BLaER1 (cell line): ENCODE measurements at regions not wholly inside any gene's neighbourhood (a gene's known extent, or its start where the extent isn't known, plus 50 kb on each side); places are given as distances from the start of the nearest gene placed in this dataset.

Source experiments
- H3K27ac ChIP-seq: shearing (Covaris generic); formaldehyde crosslinking; 2 replicates; pipeline ENCODE4 v1.8.1; 2022
- H3K27me3 ChIP-seq: shearing (Covaris generic); formaldehyde crosslinking; 2 replicates; pipeline ENCODE4 v1.8.1; 2022
- H3K36me3 ChIP-seq: shearing (Covaris generic); formaldehyde crosslinking; 2 replicates; pipeline ENCODE4 v1.8.1; 2022
- H3K4me1 ChIP-seq: shearing (Covaris generic); formaldehyde crosslinking; 2 replicates; pipeline ENCODE4 v1.8.1; 2022
- H3K4me2 ChIP-seq: shearing (Covaris generic); formaldehyde crosslinking; 2 replicates; pipeline ENCODE4 v1.8.1; 2022
- H3K4me3 ChIP-seq: shearing (Covaris generic); formaldehyde crosslinking; 2 replicates; pipeline ENCODE4 v1.8.1; 2022
- H3K9ac ChIP-seq: shearing (Covaris generic); formaldehyde crosslinking; 2 replicates; pipeline ENCODE4 v1.8.1; 2022
- H3K9me3 ChIP-seq: shearing (Covaris generic); formaldehyde crosslinking; 2 replicates; pipeline ENCODE4 v1.8.1; 2022
- H4K20me1 ChIP-seq: shearing (Covaris generic); formaldehyde crosslinking; 2 replicates; pipeline ENCODE4 v1.8.1; 2022
- Cebpa-rat ChIP-seq: shearing (Covaris generic); IDR thresholded peaks from 2 replicates; pipeline ENCODE4 v1.8.1; 2022

GRCh38 chr5:135713161-135713915 is 121.1 kb upstream of the SLC25A48 start:
- no peak for TF ChIP-seq Cebpa-rat
- Histone ChIP-seq H4K20me1 (0 out of 2 replicates have a peak, but pooled peaks cover 8% of the 10 kb centered on the region), H3K27me3 (no peaks in the 10 kb centered on the region), H3K27ac (peak overlapping the region; percentile 43; the same call in 1 of the 2 replicates), H3K4me1 (peaks cover 68% of the 10 kb centered on the region), H3K9ac (no peak overlapping the region; the same call in 1 of the 2 replicates), H3K4me2 (peak overlapping the region; percentile 88), H3K9me3 (no peaks in the 10 kb centered on the region), H3K36me3 (no peaks in the 10 kb centered on the region), H3K4me3 (peak overlapping the region; percentile 26; the same call in 1 of the 2 replicates)

DNA sequence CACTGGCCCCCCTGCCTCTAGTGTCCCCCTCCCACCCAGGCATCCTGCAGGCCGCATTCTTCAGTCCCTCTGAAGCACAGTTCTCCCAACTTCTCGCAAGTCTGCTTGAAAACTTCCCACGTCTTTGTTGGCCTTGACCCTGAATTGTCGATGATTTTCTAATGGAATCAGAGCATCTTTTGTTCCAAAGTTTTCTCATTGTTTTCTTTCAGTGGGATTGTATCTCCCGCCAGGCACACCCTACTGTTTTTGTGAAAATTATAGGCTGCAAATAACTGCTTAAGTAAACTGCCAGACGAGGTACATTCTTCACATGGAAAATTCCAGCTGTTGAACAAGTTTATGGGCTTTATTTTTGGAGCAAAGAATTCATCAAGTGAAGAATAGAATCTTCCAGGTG is 122.6 kb upstream of the SLC25A48 start:
- no peak overlapping the region for H3K27ac ChIP-seq
- H3K4me1 ChIP-seq = peaks cover 54% of the 10 kb centered on the region
- no peak overlapping the region for H3K4me3 ChIP-seq
- 0 out of 2 replicates have a peak, but pooled peaks cover 8% of the 10 kb centered on the region for H4K20me1 ChIP-seq
- H3K36me3 ChIP-seq = no peaks in the 10 kb centered on the region
- peak overlapping the region; percentile 88 for H3K4me2 ChIP-seq
- H3K9ac ChIP-seq = no peak overlapping the region
- H3K27me3 ChIP-seq = no peaks in the 10 kb centered on the region
- H3K9me3 ChIP-seq = no peaks in the 10 kb centered on the region
- no peak for TF ChIP-seq Cebpa-rat

DNA sequence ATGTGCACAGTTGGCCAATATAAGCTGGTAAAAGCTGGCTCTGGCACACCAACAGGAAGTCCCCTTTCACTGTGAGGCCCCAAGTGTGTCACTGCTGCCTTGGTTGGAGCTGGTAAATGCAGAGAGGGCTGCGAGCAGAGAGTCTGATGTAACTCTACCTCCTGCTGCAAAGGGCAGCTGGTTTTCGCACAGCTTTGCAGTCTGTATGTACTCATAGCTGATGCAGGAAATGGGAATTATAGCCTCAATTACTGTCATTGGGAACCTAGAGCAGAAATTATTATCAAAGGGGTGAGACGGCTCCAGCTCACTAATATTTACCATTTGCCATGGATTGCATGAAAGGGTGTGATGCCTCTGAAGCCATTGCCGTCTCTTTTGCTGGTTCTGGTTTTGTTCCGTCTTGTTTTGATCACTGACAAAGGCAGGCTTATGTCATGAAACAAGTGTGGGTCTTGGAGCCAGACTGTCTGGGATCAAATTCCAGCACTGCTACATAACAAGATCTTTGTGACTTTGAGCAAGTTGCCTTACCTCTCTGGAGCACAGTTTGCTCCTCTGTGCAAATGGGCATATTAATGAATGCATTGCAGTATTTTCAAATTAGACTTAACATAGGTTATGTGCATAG is 124.3 kb upstream of the SLC25A48 start:
- Histone ChIP-seq H3K27me3 (no peaks in the 10 kb centered on the region), H3K9me3 (no peaks in the 10 kb centered on the region), H3K4me1 (peaks cover 40% of the 10 kb centered on the region), H3K4me2 (no peak overlapping the region), H3K36me3 (no peaks in the 10 kb centered on the region), H4K20me1 (0 out of 2 replicates have a peak, but pooled peaks cover 8% of the 10 kb centered on the region), H3K27ac (no peak overlapping the region), H3K9ac (no peak overlapping the region), H3K4me3 (no peak overlapping the region)
- no peak for TF ChIP-seq Cebpa-rat

GRCh38 chr5:135709208-135709575 is 125.3 kb upstream of the SLC25A48 start:
- Histone ChIP-seq H3K9me3 (no peaks in the 10 kb centered on the region), H3K4me1 (peaks cover 30% of the 10 kb centered on the region), H3K27ac (no peak overlapping the region), H3K4me2 (no peak overlapping the region), H3K4me3 (no peak overlapping the region), H3K27me3 (no peaks in the 10 kb centered on the region), H4K20me1 (no peaks in the 10 kb centered on the region), H3K36me3 (no peaks in the 10 kb centered on the region), H3K9ac (no peak overlapping the region)
- no peak for TF ChIP-seq Cebpa-rat

GRCh38 chr5:135708481-135709207 is 125.8 kb upstream of the SLC25A48 start:
- no peak overlapping the region for H3K9ac ChIP-seq
- H3K4me1 ChIP-seq = peaks cover 25% of the 10 kb centered on the region
- H3K27me3 ChIP-seq = no peaks in the 10 kb centered on the region; the same call in 1 of the 2 replicates
- no peaks in the 10 kb centered on the region for H4K20me1 ChIP-seq
- H3K4me2 ChIP-seq = no peak overlapping the region
- no peaks in the 10 kb centered on the region for H3K9me3 ChIP-seq
- no peak overlapping the region for H3K4me3 ChIP-seq
- TF ChIP-seq Cebpa-rat = no peak
- H3K27ac ChIP-seq = no peak overlapping the region
- no peaks in the 10 kb centered on the region for H3K36me3 ChIP-seq

- Histone ChIP-seq H3K4me1 (peaks cover 11% of the 10 kb centered on the region), H3K4me2 (no peak overlapping the region), H3K9me3 (no peaks in the 10 kb centered on the region), H3K9ac (no peak overlapping the region), H3K27me3 (no peaks in the 10 kb centered on the region; the same call in 1 of the 2 replicates), H3K36me3 (no peaks in the 10 kb centered on the region), H3K27ac (no peak overlapping the region), H4K20me1 (no peaks in the 10 kb centered on the region), H3K4me3 (no peak overlapping the region)
- no peak for TF ChIP-seq Cebpa-rat
Observed at GRCh38 chr5:135707302-135707701, 127.2 kb upstream of the SLC25A48 start.

GRCh38 chr5:135706893-135707292 is 127.6 kb upstream of the SLC25A48 start:
- Histone ChIP-seq H3K9ac (no peak overlapping the region), H3K4me3 (no peak overlapping the region), H3K36me3 (no peaks in the 10 kb centered on the region), H3K4me1 (peaks cover 7% of the 10 kb centered on the region), H3K9me3 (no peaks in the 10 kb centered on the region), H3K4me2 (no peak overlapping the region), H3K27ac (no peak overlapping the region), H4K20me1 (no peaks in the 10 kb centered on the region), H3K27me3 (no peaks in the 10 kb centered on the region; the same call in 1 of the 2 replicates)
- TF ChIP-seq Cebpa-rat = no peak

GRCh38 chr5:135706474-135706873 is 127.7 kb upstream of the CXCL14 start:
- no peak overlapping the region for H3K9ac ChIP-seq
- no peaks in the 10 kb centered on the region for H4K20me1 ChIP-seq
- no peaks in the 10 kb centered on the region for H3K36me3 ChIP-seq
- 0 out of 2 replicates have a peak, but pooled peaks cover 3% of the 10 kb centered on the region for H3K4me1 ChIP-seq
- H3K4me3 ChIP-seq = no peak overlapping the region
- no peaks in the 10 kb centered on the region for H3K9me3 ChIP-seq
- TF ChIP-seq Cebpa-rat = no peak
- H3K27ac ChIP-seq = no peak overlapping the region
- no peak overlapping the region for H3K4me2 ChIP-seq
- no peaks in the 10 kb centered on the region; the same call in 1 of the 2 replicates for H3K27me3 ChIP-seq

GRCh38 chr5:135705941-135706466 is 127.2 kb upstream of the CXCL14 start:
- Histone ChIP-seq H3K9ac (no peak overlapping the region), H3K4me1 (no peaks in the 10 kb centered on the region), H3K4me2 (no peak overlapping the region), H3K4me3 (no peak overlapping the region), H3K27me3 (no peaks in the 10 kb centered on the region; the same call in 1 of the 2 replicates), H3K9me3 (no peaks in the 10 kb centered on the region), H4K20me1 (no peaks in the 10 kb centered on the region), H3K36me3 (no peaks in the 10 kb centered on the region), H3K27ac (no peak overlapping the region)
- no peak for TF ChIP-seq Cebpa-rat
